Aorta (tissue), 5 donors: ENCODE measurements at regions not wholly inside any gene's neighbourhood (a gene's known extent, or its start where the extent isn't known, plus 50 kb on each side); places are given as distances from the start of the nearest gene placed in this dataset.

Experiments
- ATAC-seq: fragments of 200-7000 bp; cut with Tn5 transposase; one replicate; pipeline ENCODE4 v1.9.1; 2022; ENCODE audit warnings: moderate library complexity; ENCODE audit not compliant: low FRiP score
- DNase-seq, 2 donors: peaks; one replicate each; pipeline ENCODE4 v3.0.0-alpha.2; 2020
- H3K27ac ChIP-seq, 2 donors: one replicate each; pipeline ENCODE4 v1.5.1; 2013; ENCODE audit warnings: low read length in 2 of 2, mild to moderate bottlenecking in 2 of 2, moderate library complexity in 2 of 2, control low read depth in 1 of 2, inconsistent platforms in 1 of 2, low read depth in 1 of 2
- H3K27me3 ChIP-seq, 2 donors: one replicate each; pipeline ENCODE4 v1.6.1; 2013; ENCODE audit warnings: control low read depth in 1 of 2, low read length in 1 of 2, mild to moderate bottlenecking in 1 of 2, moderate library complexity in 1 of 2; ENCODE audit not compliant: insufficient read depth in 2 of 2, control insufficient read depth in 1 of 2
- H3K36me3 ChIP-seq, 2 donors: one replicate each; pipeline ENCODE4 v1.6.1; 2013; ENCODE audit warnings: control low read depth in 1 of 2, low read length in 1 of 2, mild to moderate bottlenecking in 1 of 2; ENCODE audit not compliant: insufficient read depth in 2 of 2, control insufficient read depth in 1 of 2
- H3K4me1 ChIP-seq, 2 donors: one replicate each; pipeline ENCODE4 v1.6.1; 2013; ENCODE audit warnings: low read length in 2 of 2, control low read depth in 1 of 2, mild to moderate bottlenecking in 1 of 2, moderate library complexity in 1 of 2; ENCODE audit not compliant: insufficient read depth in 2 of 2, control insufficient read depth in 1 of 2
- H3K4me3 ChIP-seq, 2 donors: one replicate each; pipeline ENCODE4 v1.5.1; 2013; ENCODE audit warnings: low read length in 2 of 2, control low read depth in 1 of 2, mild to moderate bottlenecking in 1 of 2
- H3K9me3 ChIP-seq: one replicate; pipeline ENCODE4 v1.6.1; 2013; ENCODE audit warnings: mild to moderate bottlenecking, low read length; ENCODE audit not compliant: control insufficient read depth
- WGBS, 2 donors: extraction: QIAGEN DNeasy Blood & Tissue Kit; methylation state at CpG; one replicate each; pipeline ENCODE4 v1.1.7; 2013; 5-methylcytosine and 5-hydroxymethylcytosine counted together
- intact Hi-C, 2 donors: fragments of 100-400 bp; cut with DNase I; formaldehyde crosslinking; loops; one replicate each; pipeline versions ENCODE4 v1.14.2 to v1.15.0; 2022
- donor health status: healthy with polysubstance abuse.
- donor health status: Bipolar disorder and iron deficiency.
- donor health status: DM: no; HTN: no; CAD: no.
- donor health status: DM: no; HTN: no; CAD: no.
- donor health status: DM: yes; HTN: yes; CAD: no.

DNA sequence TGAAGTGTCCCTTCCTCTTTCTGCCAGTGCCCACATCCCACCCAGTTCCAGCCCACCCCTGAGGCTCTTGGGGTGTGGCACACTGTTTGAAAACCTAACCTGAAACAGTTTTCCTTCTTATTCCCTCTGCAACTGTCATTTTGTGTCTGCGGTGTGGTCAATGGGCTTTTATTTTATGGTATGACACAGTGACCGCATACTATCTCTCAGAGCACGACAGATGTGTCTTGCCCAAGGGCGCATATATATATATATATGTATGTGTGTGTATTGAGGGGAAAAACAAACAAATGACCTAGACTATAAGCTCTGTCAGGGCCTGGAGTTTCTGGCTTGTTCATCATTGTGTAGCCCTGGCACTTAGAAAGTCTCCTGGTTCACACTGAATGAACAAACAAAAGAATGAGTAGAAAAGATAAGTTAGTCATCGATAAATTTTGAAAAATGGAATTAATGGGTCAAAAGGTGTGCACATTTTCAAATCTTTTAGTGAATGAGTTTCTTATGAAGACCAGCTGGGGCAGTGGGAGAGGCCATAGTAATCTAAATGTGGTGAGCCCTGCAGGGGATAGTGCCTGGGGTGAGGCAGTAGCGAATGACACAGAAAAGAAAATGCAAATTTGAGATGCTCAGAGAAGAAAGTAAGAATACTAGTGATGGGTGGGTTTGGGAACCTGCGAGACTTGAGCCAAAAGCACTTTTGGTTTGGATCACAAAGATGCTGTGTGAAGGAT, 198.4 kb downstream of the SNX10 start:
- Histone ChIP-seq H3K4me3 (no peak overlapping the region), H3K27ac (no peak overlapping the region), H3K4me1 (no peaks in the 10 kb centered on the region), H3K36me3 (no peaks in the 10 kb centered on the region), H3K27me3 (no peaks in the 10 kb centered on the region), H3K9me3 (peaks cover 1% of the 10 kb centered on the region)
- intact Hi-C loops: no loop called here
- DNase-seq: no peak
- no peak for ATAC-seq
- WGBS, 2 donors: 92 to 94% methylated on average over 7 of the region's 7 CpGs

DNA sequence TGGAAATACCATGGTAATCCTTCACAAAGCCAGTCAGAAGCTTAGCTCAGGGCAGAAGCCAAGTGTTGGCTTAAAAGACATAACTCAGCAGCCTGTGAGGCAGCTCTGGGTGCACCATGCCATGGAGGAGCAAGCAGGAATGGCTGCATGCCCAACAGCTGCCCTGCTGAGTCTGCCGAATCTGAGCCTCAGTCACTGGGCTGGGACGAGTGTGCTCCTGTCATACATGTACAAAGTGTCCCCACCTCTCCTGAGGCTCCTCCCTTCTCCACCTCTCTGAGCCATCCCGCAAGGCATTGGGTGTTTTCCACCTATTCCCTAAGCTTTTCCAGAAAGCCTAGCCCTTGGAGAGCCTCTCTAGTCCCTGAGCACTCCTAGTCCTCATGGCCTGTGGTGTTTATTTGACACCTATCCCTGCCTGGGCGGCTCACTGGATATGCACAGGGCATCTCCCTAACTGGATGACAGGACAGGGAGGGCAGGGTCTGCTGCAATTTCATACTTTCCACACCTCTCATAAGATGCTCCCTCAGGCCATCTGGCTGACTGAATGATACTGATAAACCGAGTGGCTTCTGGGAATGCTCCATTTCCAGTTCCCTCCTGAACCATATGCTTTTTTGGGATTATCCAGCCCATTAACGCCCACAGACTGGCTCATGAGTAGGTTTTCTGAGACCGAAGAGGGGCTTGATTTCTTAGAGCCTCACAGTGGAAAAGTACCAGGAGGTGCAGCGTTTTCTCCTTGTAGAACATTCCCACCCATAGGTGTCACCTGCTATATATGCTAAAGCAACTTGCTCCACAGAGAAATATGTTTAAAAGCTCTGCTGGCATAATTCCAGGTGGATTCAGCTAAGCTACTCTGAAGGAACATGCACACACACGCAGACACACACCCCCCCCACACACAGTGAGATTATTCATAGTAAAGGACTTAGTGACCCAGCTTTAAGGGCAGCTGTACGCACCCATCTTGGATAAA, 199.3 kb downstream of the SNX10 start:
- intact Hi-C loops: no loop called here
- ATAC-seq (no peak), DNase-seq (no peak)
- no peaks in the 10 kb centered on the region for H3K27me3 ChIP-seq
- H3K9me3 ChIP-seq: peaks cover 1% of the 10 kb centered on the region
- no peak overlapping the region for H3K4me3 ChIP-seq
- no peak overlapping the region for H3K27ac ChIP-seq
- 41 to 47% methylated on average over 10 of the region's 10 CpGs for WGBS, 2 donors
- no peaks in the 10 kb centered on the region for H3K4me1 ChIP-seq
- no peaks in the 10 kb centered on the region for H3K36me3 ChIP-seq

DNA sequence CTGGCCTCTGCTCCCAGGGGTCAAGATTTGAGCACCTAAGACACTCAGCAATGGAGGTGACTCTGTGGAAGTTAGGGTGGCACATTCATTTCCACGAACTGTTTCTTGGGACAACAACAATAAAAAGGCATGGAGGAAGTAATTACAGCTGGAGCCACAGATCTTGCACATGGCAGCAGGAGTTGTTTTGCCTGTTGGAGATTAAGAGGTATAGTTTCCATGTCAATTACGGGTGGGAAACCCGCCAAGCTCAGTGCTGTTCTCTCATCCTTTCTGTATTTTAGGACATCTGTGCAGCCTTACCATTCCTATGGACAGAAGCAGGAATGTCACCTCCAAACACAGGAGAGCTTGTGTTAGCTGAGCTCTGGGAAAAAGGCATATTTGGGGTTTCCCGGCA, 201.2 kb downstream of the SNX10 start:
- Histone ChIP-seq H3K36me3 (no peaks in the 10 kb centered on the region), H3K27me3 (no peaks in the 10 kb centered on the region), H3K27ac (no peak overlapping the region), H3K9me3 (peaks cover 1% of the 10 kb centered on the region), H3K4me1 (no peaks in the 10 kb centered on the region), H3K4me3 (no peak overlapping the region)
- no peak for DNase-seq
- no peak for ATAC-seq
- intact Hi-C loops: no loop called here
- WGBS, 2 donors: 82 to 83% methylated on average over 4 of the region's 4 CpGs

DNA sequence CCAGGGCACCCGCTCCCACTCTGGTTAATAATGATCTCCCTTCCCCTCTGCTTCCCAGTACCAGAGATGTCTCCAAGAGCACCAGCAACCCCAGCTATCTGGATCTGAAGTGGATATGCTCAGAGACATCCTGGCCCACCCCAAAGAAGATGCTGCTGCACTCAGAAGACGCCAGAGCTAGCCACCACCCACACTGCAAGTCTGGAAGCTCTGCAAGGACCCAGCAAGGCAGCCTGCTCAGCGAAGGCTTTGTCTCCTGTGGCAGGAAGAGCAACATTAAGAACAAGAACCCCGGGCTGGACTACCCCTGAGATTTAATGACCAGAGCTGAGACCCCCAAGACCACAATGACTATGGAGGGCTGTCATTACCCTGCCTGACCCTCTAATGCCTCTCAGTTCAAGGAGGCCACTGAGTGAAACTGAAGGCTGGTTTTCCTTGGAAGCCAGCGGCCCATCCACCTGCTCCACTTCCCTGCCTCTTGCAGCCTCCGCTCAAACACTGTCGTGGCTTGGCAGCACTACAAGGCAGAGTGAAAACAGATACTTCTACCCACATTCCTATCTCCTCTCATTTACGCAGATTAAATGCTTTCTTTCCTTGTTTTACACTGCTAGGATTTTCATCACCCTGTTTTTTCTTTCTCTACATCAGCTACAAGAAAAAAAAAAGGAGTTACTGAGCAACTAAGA, 202.2 kb downstream of the SNX10 start:
- Histone ChIP-seq H3K36me3 (no peaks in the 10 kb centered on the region), H3K27me3 (no peaks in the 10 kb centered on the region), H3K27ac (no peak overlapping the region), H3K9me3 (peaks cover 1% of the 10 kb centered on the region), H3K4me3 (no peak overlapping the region), H3K4me1 (no peaks in the 10 kb centered on the region)
- 86% methylated on average over 8 of the region's 8 CpGs for WGBS, 2 donors
- ATAC-seq: peak; percentile 34
- DNase-seq: no peak
- intact Hi-C loops: no loop called here

DNA sequence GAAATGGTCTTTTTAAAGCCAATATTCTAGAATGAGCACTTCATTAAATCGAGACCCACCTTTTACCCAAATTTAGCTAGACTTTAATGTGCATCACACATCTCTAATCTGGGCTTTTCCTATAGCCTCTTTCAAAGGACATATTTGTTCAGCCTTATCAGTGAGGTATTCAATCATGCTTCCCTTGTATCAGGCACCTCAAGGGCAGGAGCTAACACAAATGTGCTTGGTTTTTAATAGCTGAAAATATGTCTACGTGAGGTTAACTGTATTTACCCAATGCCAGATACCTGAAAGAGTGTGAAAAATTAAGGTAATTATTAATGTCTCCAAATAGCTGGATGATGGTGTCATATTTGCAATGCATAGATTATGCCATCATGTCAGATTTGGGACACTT, 203.9 kb downstream of the SNX10 start:
- no peak overlapping the region for H3K27ac ChIP-seq
- H3K36me3 ChIP-seq: no peaks in the 10 kb centered on the region
- ATAC-seq (no peak), DNase-seq (no peak)
- no peak overlapping the region for H3K4me3 ChIP-seq
- no peaks in the 10 kb centered on the region for H3K4me1 ChIP-seq
- WGBS, 2 donors: 66 to 73% methylated on average over 2 of the region's 2 CpGs
- peaks cover 1% of the 10 kb centered on the region for H3K9me3 ChIP-seq
- H3K27me3 ChIP-seq: no peaks in the 10 kb centered on the region
- intact Hi-C loops: no loop called here

DNA sequence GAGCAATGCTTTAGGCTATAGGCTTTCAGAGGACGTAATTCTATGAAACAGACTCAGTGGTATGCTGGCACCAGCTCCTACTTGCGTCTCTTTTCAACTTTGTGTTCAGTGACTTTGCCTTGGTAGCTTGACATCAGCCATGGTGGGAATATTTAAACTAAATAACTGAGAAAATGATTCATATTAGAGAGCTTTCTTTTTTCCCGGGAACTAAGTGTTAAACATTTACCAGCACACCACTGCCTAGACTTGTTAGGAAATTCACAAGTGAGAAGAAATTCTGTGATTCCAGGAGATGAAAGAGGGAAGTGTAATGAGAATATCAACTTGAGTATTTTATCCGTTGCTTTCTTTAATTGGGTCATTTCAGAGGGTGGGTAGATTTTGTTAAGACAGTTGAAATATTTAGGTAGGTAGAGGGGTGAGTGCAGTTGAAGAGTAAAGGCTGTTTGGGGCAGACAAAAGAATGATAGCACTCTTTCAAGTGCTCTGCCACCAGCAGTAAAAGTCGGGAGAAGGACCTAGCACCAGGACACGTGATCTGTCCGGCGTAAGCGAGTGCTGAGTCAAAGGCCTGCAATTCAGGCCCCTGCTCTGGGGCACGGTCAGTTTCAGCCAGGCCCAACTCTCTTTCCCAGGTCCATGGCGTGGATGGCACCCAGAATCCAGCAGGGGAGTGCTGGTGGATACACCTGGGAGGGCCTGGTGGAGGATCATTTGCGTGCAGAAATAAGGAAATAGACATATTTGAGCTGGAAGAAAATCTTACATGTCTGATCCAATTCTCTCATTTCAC, 206.3 kb downstream of the SNX10 start:
- intact Hi-C loops: no loop called here
- Histone ChIP-seq H3K27me3 (no peaks in the 10 kb centered on the region), H3K36me3 (no peaks in the 10 kb centered on the region), H3K27ac (no peak overlapping the region), H3K4me3 (no peak overlapping the region), H3K4me1 (no peaks in the 10 kb centered on the region), H3K9me3 (peaks cover 1% of the 10 kb centered on the region)
- no peak for DNase-seq
- no peak for ATAC-seq
- 67 to 72% methylated on average over 12 of the region's 12 CpGs for WGBS, 2 donors

DNA sequence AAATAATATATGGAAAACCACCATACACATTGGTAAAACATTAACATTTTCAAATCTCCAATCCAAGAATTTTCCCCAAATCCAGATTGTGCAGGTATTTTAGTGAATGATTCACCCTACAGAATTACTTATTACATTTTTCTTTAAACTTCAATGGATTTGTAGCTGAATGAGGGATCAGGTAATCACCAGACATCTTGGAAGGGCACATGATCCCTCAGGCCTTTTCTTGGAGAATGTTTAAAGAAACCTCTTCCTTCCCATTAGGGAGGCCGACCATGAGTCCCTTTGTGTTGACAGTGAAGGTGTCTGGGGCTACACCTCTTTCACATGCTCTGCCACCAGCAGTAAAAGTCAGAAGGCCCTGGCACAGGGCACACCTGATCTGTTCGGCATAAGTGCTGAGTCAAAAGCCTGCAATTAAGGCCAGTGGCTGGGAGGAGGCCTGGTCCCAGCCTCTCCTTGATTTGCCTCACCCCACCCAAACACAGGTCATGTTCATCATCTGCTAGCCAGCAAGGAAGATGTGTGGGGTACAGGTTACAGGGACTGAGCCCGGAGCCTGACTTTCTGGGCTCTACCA, 207.7 kb downstream of the SNX10 start:
- no peak overlapping the region for H3K4me3 ChIP-seq
- 85 to 90% methylated on average over 3 of the region's 3 CpGs for WGBS, 2 donors
- DNase-seq (no peak), ATAC-seq (no peak)
- H3K9me3 ChIP-seq: no peaks in the 10 kb centered on the region
- H3K27me3 ChIP-seq: no peaks in the 10 kb centered on the region
- intact Hi-C loops: no loop called here
- no peaks in the 10 kb centered on the region for H3K4me1 ChIP-seq
- H3K36me3 ChIP-seq: no peaks in the 10 kb centered on the region
- no peak overlapping the region for H3K27ac ChIP-seq
